ENCODE measurements at regions not wholly inside any gene's neighbourhood (a gene's known extent, or its start where the extent isn't known, plus 50 kb on each side); places are given as distances from the start of the nearest gene placed in this dataset.

GRCh38 chr7:156434706-156435105 is 205.9 kb upstream of the RNF32 start:
- TF ChIP-seq EZH2 (IDR thresholded peaks at IDR 0.05; ENCODE audit: insufficient read depth, low read length) = no peak
- TF ChIP-seq CTCF (IDR thresholded peaks at IDR 0.05; ENCODE audit: insufficient read depth, low read depth, low read length) = no peak
- Histone ChIP-seq H4K20me1 (ENCODE audit: insufficient read depth, low read length) (no peaks in the 10 kb centered on the region), H3K27ac (ENCODE audit: low read depth, low read length) (no peak overlapping the region), H3K4me3 (ENCODE audit: insufficient read depth, low read depth, low read length) (no peak overlapping the region), H3K27me3 (ENCODE audit: insufficient read depth, low read length) (no peaks in the 10 kb centered on the region), H3K79me2 (ENCODE audit: insufficient read depth, low read length) (no peaks in the 10 kb centered on the region), H2AFZ (ENCODE audit: low read depth, low read length) (no peak overlapping the region), H3K9me3 (ENCODE audit: insufficient read depth, low read depth, low read length) (no peaks in the 10 kb centered on the region), H3K4me2 (ENCODE audit: low read length) (no peak overlapping the region), H3K36me3 (ENCODE audit: insufficient read depth, low read length) (no peaks in the 10 kb centered on the region), H3K9ac (ENCODE audit: low read length) (no peak overlapping the region), H3K4me1 (ENCODE audit: insufficient read depth, low read length) (no peaks in the 10 kb centered on the region)
- DNase-seq (ENCODE audit: low read depth) (no peak), FAIRE-seq (no peak)
- Mint-ChIP-seq H3K4me3 (ENCODE audit: unreplicated experiment) (no peak overlapping the region), H3K9me3 (ENCODE audit: unreplicated experiment) (no peaks in the 10 kb centered on the region), H3K36me3 (ENCODE audit: low read depth, unreplicated experiment) (no peaks in the 10 kb centered on the region), H3K27me3 (ENCODE audit: low read depth, unreplicated experiment) (peaks cover 35% of the 10 kb centered on the region), H3K27ac (ENCODE audit: unreplicated experiment) (no peak overlapping the region), H3K4me1 (ENCODE audit: low read depth, unreplicated experiment) (no peaks in the 10 kb centered on the region)

- Mint-ChIP-seq H3K4me1 (ENCODE audit: low read depth, unreplicated experiment) (no peaks in the 10 kb centered on the region), H3K27ac (ENCODE audit: unreplicated experiment) (no peak overlapping the region), H3K27me3 (ENCODE audit: low read depth, unreplicated experiment) (peaks cover 42% of the 10 kb centered on the region), H3K36me3 (ENCODE audit: low read depth, unreplicated experiment) (no peaks in the 10 kb centered on the region), H3K4me3 (ENCODE audit: unreplicated experiment) (no peak overlapping the region), H3K9me3 (ENCODE audit: unreplicated experiment) (no peaks in the 10 kb centered on the region)
- Histone ChIP-seq H3K4me3 (ENCODE audit: insufficient read depth, low read depth, low read length) (no peak overlapping the region), H3K9ac (ENCODE audit: low read length) (no peak overlapping the region), H3K79me2 (ENCODE audit: insufficient read depth, low read length) (no peaks in the 10 kb centered on the region), H3K27me3 (ENCODE audit: insufficient read depth, low read length) (no peaks in the 10 kb centered on the region), H3K27ac (ENCODE audit: low read depth, low read length) (no peak overlapping the region), H2AFZ (ENCODE audit: low read depth, low read length) (no peak overlapping the region), H3K36me3 (ENCODE audit: insufficient read depth, low read length) (no peaks in the 10 kb centered on the region), H3K4me1 (ENCODE audit: insufficient read depth, low read length) (no peaks in the 10 kb centered on the region), H3K4me2 (ENCODE audit: low read length) (no peak overlapping the region), H4K20me1 (ENCODE audit: insufficient read depth, low read length) (no peaks in the 10 kb centered on the region), H3K9me3 (ENCODE audit: insufficient read depth, low read depth, low read length) (no peaks in the 10 kb centered on the region)
- no peak for FAIRE-seq
- TF ChIP-seq EZH2 (IDR thresholded peaks at IDR 0.05; ENCODE audit: insufficient read depth, low read length) = no peak
- no peak for TF ChIP-seq CTCF (IDR thresholded peaks at IDR 0.05; ENCODE audit: insufficient read depth, low read depth, low read length)
- no peak for DNase-seq (ENCODE audit: low read depth)
Observed at GRCh38 chr7:156432018-156432417, 208.6 kb upstream of the RNF32 start.

- TF ChIP-seq CTCF (IDR thresholded peaks at IDR 0.05; ENCODE audit: insufficient read depth, low read depth, low read length) (no peak), EZH2 (IDR thresholded peaks at IDR 0.05; ENCODE audit: insufficient read depth, low read length) (no peak)
- H3K36me3 Mint-ChIP-seq (ENCODE audit: low read depth, unreplicated experiment) = no peaks in the 10 kb centered on the region
- H3K9me3 Mint-ChIP-seq (ENCODE audit: unreplicated experiment) = no peaks in the 10 kb centered on the region
- no peaks in the 10 kb centered on the region for H3K27me3 ChIP-seq (ENCODE audit: insufficient read depth, low read length)
- H2AFZ ChIP-seq (ENCODE audit: low read depth, low read length) = no peak overlapping the region
- DNase-seq (ENCODE audit: low read depth) (no peak), FAIRE-seq (no peak)
- H4K20me1 ChIP-seq (ENCODE audit: insufficient read depth, low read length) = no peaks in the 10 kb centered on the region
- H3K36me3 ChIP-seq (ENCODE audit: insufficient read depth, low read length) = no peaks in the 10 kb centered on the region
- H3K9me3 ChIP-seq (ENCODE audit: insufficient read depth, low read depth, low read length) = no peaks in the 10 kb centered on the region
- H3K27ac Mint-ChIP-seq (ENCODE audit: unreplicated experiment) = no peak overlapping the region
- no peaks in the 10 kb centered on the region for H3K4me1 ChIP-seq (ENCODE audit: insufficient read depth, low read length)
- no peak overlapping the region for H3K4me2 ChIP-seq (ENCODE audit: low read length)
- H3K9ac ChIP-seq (ENCODE audit: low read length) = no peak overlapping the region
- H3K4me3 Mint-ChIP-seq (ENCODE audit: unreplicated experiment) = no peak overlapping the region
- no peaks in the 10 kb centered on the region for H3K4me1 Mint-ChIP-seq (ENCODE audit: low read depth, unreplicated experiment)
- H3K27ac ChIP-seq (ENCODE audit: low read depth, low read length) = no peak overlapping the region
- H3K4me3 ChIP-seq (ENCODE audit: insufficient read depth, low read depth, low read length) = no peak overlapping the region
- no peaks in the 10 kb centered on the region for H3K79me2 ChIP-seq (ENCODE audit: insufficient read depth, low read length)
- H3K27me3 Mint-ChIP-seq (ENCODE audit: low read depth, unreplicated experiment) = peaks cover 43% of the 10 kb centered on the region
Observed at GRCh38 chr7:156430109-156430508, 210.5 kb upstream of the RNF32 start.
